GM21367 (cell line): ENCODE measurements at regions not wholly inside any gene's neighbourhood (a gene's known extent, or its start where the extent isn't known, plus 50 kb on each side); places are given as distances from the start of the nearest gene placed in this dataset.
"Not testable (repeated sequence)": the region's sequence is repeated elsewhere in the genome, so short reads cannot be mapped to it uniquely, and the experiment has no call there.

Experiments
- ATAC-seq: cut with Tn5 transposase; IDR thresholded peaks from one replicate; pipeline ENCODE4 v1.9.1; 2021; ENCODE audit not compliant: unreplicated experiment

- ATAC-seq: not testable (repeated sequence)
Measured at GRCh38 chr1:120282744-120283464, 106.6 kb upstream of the SEC22B start.

GRCh38 chr1:120278259-120278610, 101.9 kb upstream of the SEC22B start:
- ATAC-seq: not testable (repeated sequence)

GRCh38 chr1:120277428-120278258, 101.3 kb upstream of the SEC22B start:
- ATAC-seq: not testable (repeated sequence)

- not testable (repeated sequence) for ATAC-seq
Measured at GRCh38 chr1:120276710-120277109, 100.4 kb upstream of the SEC22B start.

GRCh38 chr1:120274438-120274837, 98.1 kb upstream of the SEC22B start:
- ATAC-seq: not testable (repeated sequence)

- not testable (repeated sequence) for ATAC-seq
Measured at GRCh38 chr1:120273363-120273762, 97.0 kb upstream of the SEC22B start.

GRCh38 chr1:120272242-120272641, 95.9 kb upstream of the SEC22B start:
- not testable (repeated sequence) for ATAC-seq

- ATAC-seq: not testable (repeated sequence)
Measured at GRCh38 chr1:120271561-120272221, 95.4 kb upstream of the SEC22B start.

- not testable (repeated sequence) for ATAC-seq
Measured at GRCh38 chr1:120267894-120268551, 91.7 kb upstream of the SEC22B start.

GRCh38 chr1:120264564-120264963, 88.2 kb upstream of the SEC22B start:
- ATAC-seq: not testable (repeated sequence)

GRCh38 chr1:120262791-120263751, 86.8 kb upstream of the SEC22B start:
- ATAC-seq: not testable (repeated sequence)

GRCh38 chr1:120257778-120258105, 81.4 kb upstream of the SEC22B start:
- not testable (repeated sequence) for ATAC-seq

- not testable (repeated sequence) for ATAC-seq
Measured at GRCh38 chr1:120257064-120257777, 80.9 kb upstream of the SEC22B start.

GRCh38 chr1:120250756-120251155, 74.4 kb upstream of the SEC22B start:
- not testable (repeated sequence) for ATAC-seq

GRCh38 chr1:120248726-120249427, 72.6 kb upstream of the SEC22B start:
- not testable (repeated sequence) for ATAC-seq

- not testable (repeated sequence) for ATAC-seq
Measured at GRCh38 chr1:120248203-120248602, 71.9 kb upstream of the SEC22B start.

GRCh38 chr1:120243867-120244266, 67.5 kb upstream of the SEC22B start:
- ATAC-seq: not testable (repeated sequence)

GRCh38 chr1:120242582-120242981, 66.3 kb upstream of the SEC22B start:
- ATAC-seq: not testable (repeated sequence)

- ATAC-seq: not testable (repeated sequence)
Measured at GRCh38 chr1:120241868-120242267, 65.5 kb upstream of the SEC22B start.
